ENCODE measurements at regions not wholly inside any gene's neighbourhood (a gene's known extent, or its start where the extent isn't known, plus 50 kb on each side); places are given as distances from the start of the nearest gene placed in this dataset.

DNA sequence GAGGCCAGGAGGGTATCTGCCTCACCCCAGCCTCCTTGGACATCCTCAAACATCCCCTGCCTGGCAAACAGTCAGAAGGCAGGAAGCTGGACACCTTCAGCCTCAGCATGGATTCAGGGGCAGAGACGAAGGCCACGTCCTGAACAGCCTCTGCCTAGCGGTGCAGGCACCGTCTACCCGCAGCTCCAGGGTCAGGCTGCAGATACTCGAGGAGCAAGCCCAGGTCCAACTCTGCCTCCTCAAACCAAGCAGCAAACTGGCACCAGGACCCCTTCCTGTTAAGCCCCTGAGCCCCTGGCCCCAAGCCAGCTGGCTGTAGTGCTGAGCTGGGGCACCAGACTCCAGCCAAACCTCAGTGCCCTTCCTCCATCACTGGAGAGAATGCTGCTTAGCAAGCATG is 494.7 kb downstream of the NPHP4 start:
- no peak for DNase-seq (ENCODE audit: low read depth)

DNA sequence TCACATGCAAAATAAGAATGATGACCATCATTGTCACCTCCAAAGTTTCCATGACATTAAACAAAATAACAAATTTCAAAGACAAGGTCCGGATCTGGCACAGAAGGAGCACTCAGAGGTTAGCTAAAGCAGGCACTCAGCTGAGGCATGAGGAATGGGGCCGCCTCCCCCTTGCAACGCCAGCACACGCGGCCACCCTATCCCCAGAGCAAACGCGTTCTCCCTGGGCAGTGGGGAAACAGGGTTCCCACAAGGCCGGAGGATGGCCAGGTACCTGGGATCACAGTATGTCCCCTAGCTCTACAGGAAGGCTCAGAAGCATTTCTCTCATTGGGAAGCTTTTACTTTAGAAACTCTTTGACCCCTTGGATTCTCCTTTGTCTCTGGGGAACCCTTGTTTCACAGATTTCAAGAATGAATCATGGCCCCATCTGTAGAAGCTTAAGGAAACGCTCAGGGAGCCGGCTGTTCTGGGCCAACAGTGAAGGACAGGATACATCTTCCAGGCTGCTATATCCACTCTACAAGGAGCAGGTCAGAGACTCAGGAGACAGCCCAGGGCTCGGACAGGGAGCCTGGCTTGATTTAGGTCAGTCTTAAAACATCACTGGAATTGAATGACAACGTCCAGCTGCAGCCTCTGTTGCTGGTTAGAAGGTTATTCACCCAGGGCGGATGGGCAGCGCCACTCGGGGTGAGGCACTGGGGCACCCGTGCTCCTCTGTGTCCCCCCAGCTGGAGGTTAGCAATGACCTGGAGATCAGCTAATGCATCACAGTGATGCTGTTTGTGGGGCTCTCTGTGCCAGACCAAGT is 496.4 kb downstream of the NPHP4 start:
- DNase-seq (ENCODE audit: low read depth) = no peak

DNA sequence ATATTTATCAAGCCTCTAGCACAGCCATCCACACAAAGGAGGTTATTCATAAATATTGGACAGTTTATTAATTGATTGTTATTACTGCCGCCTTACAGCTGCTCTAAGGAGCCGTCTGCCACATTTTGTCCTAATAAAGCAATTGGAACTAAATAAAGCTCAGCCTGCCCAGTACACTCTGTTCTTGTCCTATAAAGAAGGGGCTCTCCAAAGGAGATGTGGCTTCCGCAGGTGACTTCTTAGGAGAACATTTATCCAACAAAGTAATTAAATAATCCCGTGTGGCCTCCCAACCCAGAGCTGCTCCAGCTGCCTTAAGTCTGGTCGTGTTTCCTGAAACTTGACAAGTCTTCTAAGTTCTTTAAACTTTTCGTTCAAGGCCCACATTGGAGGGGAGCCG is 497.7 kb downstream of the NPHP4 start:
- no peak for DNase-seq (ENCODE audit: low read depth)

DNA sequence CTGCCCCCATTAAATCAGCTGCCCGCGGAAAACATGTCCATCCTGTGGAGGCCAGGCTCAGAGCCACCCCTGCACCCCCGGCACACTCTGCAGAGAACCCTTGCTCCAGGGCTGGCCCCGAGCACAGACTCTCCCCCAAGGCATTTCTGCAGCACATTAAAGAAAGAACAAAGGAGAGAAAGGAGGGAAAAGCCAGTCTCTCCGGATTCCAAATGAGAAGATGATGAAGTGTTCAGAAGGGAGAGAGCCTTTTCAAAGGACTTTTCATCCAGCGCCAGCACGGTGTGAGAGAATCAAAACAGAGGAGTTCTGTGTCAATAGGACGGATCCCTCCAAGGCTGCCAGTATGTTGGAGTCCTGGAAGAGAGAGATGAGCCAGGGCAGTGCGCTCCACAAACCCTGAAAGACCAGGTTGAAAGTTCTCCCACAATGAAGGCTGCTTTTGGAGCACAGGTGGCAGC is 498.3 kb downstream of the NPHP4 start:
- DNase-seq (ENCODE audit: low read depth) = no peak

DNA sequence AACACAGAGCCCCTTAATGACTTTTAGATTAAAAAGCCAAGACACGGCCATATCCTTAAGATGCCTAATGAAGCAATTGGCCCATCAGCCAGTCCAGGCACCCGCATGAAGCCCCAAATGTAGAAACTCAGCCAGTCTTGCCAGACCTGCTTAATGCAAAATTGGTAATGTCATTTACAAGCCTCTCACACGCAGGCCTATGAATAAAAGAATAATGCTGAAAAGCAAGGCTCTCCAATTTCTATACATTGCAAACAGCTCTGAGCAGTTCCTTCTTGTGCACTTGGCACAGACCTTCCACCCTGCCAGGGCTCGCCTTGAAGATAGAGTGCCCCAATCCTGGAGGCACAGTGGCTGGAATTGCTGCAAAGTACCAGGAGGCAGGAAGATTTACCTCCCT is 498.9 kb downstream of the NPHP4 start:
- no peak for DNase-seq (ENCODE audit: low read depth)

DNA sequence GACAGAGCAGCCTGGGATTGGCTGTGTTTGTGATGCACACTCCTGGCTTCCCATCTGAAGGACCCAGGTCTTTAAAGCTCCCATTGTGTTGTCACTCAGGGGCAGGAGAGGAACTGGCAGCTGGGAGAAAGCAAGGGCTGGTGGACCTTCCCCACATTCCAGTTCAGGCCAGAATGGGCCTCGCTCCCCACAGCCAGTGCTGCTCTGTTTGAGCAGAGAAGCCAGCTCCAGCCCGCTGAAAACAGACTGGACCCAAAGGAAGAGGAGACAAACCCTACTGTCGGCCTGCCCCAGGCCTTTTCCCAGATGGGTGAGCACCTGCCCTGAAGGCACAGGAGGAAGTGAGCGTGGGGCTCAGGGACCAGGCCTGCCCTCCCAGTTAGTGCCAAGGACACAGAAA is 499.4 kb downstream of the NPHP4 start:
- no peak for DNase-seq (ENCODE audit: low read depth)

DNA sequence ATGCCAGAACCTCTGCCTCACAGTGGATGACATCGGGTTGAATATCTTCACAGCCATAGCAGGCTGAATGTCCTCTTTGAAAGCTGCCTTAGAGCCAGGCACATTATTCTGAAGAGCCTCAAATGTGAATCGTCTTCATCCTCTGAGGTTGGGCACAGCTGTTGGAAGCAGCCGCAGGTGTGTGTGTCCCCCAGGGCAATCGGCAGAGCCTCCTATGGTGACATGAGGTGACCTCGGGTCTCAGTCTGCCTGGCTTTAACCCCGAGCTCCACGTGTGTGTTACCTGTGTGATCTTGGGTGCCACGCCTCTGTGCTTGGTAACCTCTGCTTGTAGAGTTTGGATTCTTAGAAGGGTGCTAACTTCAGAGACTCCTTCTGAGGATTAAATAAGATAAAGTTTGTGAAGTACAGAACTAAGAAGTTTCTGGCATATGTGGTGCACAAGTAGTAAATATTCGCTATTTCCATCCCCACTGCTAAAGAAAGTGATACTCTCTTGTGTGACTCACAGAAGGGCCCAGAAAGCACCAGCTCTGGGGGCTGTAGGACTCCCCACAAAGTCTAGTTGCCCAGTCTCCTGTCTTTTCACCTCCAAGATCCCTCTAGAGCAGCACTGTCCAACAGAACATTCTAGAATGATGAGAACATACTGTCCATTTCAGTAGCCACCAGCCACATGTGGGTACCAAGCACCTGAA is 500.9 kb downstream of the NPHP4 start:
- no peak for DNase-seq (ENCODE audit: low read depth)

DNA sequence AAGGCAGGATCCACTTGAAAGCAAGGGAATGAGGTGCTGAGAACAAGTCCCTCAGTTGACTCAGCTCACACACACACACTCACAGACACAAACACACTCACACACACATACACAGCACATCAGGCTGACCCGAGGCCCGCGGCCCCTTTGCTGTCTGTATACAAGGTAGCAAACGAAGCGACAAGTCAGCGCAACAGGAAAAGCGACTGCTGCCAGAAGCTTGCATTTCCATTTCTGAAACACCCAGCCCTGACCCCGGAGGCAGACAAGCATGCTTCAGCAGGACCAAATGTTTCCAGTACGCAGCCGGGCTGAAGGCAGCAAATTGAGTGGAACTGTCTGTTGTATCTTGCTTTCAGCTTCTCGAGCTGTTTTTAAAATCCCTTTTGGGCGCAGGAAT is 501.6 kb downstream of the NPHP4 start:
- DNase-seq (ENCODE audit: low read depth) = no peak

DNA sequence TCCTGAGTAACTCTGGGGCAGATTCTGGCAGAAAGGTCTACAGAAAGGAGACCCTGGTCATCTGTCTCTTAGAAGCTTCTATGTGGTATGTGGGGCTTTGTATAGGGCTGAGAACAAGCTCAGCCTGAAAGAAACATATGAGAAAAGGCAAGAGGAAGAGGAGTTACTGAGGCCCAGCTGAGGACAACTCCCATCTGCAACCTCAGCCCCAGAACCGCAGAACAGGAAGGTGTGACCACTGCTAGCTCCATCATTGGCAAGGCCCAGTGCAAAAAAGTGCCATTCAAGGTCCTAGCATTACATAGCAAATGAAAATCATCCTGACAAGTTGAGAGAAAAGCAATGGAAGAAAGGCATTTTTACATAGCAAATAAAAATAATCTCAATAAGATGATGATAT is 503.8 kb downstream of the NPHP4 start:
- DNase-seq (ENCODE audit: low read depth) = no peak

DNA sequence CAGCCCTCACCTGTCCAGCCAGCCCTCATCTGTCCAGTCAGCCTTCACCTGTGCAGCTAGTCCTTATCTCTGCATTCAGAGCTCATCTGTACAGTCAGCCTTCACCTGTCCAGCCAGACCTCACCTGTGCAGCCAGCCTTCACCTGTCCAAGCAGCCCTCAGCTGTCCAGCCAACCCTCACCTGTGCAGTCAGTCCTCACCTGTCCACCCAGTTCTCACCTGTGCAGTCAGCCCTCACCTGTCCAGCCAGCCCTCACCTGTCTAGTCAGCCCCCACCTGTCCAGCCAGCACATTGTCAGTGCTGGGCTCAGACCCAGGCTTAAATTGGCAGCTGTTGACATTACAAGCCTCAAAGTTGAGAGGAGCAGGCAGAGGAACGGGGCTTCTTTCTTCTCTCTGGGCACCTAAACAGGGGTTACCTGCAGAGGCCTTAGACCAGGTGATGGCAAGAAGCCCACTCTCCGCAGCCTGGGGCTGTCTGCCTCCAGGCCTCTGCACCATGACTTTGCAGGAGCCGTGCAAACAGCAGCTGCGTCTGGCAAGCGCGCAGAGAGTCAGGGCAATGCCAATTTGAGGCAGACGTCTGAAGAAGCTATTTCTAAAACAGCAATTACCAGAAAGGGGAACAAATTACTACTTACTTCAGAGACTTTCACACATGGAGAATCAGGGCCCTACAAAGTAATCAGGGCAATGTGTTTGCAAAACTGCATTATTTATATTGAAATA is 506.1 kb downstream of the NPHP4 start:
- no peak for DNase-seq (ENCODE audit: low read depth)

DNA sequence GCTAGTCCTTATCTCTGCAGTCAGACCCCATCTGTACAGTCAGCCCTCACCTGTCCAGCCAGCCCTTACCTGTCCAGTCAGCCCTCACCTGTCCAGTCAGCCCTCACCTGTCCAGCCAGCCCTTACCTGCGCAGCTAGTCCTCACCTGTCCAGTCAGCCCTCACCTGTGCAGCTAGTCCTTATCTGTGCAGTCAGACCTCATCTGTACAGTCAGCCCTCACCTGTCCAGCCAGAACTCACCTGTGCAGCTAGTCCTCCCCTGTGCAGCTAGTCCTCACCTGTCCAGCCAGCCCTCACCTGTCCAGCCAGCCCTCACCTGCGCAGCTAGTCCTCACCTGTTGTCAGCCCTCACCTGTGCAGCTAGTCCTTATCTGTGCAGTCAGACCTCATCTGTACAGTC is 506.8 kb downstream of the NPHP4 start:
- DNase-seq (ENCODE audit: low read depth) = no peak

DNA sequence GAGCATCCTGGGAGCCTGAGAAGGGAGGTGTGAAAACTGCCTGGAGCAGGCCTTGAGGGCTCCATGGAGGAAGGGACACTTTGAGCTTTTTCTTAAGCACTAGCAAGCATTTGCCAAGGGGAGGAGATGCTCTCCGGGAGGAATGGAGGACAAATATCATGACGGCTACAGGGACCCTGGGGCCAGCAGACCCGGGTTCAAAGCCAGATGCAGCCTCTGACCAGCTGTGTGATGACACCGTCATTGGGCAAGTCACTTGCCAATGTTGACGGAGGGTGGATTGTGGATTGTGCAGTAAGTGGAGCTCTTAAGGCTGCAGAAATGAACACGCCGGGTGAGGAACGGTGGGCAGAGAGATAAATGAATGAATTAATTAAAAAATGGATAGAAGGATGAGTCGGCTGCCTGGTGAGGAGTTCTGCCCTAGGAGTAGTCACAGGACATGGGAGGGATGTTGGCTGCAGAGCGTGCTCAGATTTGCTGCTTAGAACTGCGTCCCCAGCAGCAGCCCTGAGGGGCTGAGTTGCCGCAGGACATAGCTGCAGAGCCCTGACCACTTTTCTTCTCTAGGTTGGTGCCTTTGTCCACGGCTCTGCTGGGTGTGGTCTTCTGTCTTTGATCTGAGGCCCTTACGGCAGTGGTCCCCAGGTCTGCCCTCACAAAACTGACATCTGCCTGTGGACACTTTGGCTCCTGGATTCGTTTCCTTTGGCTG is 507.6 kb downstream of the NPHP4 start:
- no peak for DNase-seq (ENCODE audit: low read depth)

DNA sequence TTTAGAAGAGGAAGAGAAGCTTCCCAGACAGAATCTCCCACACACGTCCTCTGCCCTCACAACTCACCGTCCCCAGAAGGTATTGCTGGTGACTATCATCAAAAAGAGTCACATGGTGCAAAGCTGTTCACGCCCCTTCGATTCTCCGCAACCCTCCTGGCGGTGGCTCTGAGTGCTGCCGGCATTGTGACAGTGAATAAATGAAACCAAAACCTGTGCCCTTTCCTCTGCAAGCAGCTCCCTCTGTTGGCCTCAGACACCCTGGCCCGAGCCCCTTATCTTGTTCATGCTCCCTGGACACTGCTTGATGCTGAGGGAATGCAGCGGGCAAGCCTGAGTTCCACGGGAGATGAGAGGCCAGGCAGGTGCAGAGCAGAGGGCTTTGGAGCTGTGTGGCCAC is 510.3 kb downstream of the NPHP4 start:
- DNase-seq (ENCODE audit: low read depth) = no peak

DNA sequence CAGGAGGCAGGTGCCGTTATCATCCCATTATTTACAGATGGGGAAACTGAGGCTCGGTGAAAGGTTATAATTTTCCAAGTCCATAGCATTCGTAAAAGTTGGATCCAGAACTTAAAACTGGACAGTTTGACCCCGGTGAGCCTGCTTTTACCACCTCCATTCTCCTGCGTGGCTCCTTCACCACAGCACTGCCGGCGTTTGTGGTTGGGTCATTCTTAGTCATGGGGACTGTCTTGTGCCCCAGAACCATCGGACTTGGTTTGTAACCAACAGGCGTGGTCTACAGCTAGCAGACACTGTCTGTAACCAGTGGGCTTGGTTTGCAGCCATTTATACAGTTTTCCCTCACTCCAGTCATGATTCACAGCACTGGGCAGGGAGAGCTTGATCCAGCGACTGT is 511.3 kb downstream of the NPHP4 start:
- no peak for DNase-seq (ENCODE audit: low read depth)

DNA sequence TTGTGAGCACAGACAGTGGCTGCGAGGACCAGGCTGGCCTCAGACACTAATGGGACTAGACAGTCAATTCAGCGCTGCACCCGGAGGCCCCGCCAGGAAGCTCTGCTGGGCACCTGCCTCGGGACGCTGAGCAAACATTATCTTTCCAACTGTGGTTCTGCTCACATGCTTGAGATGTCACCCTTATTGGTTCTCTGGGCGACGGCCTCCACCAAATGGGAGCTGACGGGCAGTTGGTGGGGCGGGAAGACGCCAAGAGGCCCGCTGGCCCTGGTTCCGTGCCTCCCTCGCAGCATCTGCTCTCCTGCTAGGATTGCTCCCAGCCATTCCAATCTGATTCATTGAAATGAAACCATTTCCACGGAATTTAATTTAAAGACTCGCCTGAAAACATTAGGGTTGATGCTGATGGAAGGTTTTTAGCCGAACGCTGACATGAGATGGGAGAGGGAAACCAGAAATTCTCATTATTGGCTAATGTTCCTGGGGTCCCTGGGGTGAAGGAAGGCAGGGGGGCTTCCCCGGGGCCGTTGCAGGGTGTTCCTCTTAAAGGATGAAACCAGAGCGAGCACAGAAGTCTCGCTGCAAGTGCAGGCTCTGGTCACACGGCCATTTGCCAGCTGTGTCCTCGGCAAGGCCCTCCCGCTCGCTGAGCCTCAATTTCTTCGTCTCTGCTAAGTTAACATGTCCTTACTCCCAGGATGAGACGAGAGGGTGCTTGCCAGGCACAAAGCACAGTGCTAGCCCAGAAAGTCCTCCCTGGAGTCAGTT is 512.2 kb downstream of the NPHP4 start:
- DNase-seq (ENCODE audit: low read depth) = no peak

DNA sequence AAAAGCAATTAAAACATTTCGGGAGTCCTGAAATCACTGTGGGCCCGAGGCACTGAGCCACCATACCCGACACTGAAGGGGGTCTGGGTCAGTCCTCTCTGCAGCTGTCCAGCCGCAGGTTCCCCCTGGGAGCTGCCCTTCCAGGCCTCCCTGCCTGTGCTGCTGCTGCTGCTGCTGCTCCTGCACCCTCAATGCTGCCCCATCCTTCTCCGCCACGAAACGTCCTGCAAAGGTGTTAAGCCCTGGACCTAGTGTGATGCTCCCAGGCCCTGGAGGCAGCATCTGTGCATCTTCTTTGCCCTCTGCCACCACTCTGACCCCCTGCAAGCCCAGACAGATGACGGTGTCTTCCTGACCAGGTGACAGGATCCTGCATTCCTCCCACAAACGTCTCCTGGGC is 513.3 kb downstream of the NPHP4 start:
- no peak for DNase-seq (ENCODE audit: low read depth)

DNA sequence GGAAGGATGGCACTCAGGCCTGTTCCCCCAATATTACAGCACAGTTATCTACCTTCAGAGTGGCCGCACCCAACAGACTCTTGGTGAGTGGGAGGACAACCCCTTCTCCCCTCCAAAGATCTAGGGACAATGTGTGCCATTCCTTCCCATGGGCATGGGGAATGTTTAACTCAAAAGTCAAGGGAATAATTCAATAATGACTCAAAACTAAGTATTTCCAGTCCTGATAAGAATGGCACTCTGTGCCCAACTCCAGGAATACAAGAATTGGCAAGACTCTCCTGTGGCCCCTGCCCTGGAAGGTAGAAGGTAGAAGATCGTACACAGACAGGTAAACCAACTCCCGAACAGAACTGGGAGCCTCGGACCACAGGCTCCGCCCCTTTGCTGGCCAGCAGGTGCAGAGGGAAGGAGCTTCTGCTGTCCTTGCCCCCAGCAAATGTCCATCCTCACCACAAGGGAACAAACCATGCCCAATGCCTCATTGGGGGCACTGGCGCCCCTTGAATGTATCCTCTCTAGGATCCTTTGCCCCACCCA is 514.0 kb downstream of the NPHP4 start:
- no peak for DNase-seq (ENCODE audit: low read depth)

DNA sequence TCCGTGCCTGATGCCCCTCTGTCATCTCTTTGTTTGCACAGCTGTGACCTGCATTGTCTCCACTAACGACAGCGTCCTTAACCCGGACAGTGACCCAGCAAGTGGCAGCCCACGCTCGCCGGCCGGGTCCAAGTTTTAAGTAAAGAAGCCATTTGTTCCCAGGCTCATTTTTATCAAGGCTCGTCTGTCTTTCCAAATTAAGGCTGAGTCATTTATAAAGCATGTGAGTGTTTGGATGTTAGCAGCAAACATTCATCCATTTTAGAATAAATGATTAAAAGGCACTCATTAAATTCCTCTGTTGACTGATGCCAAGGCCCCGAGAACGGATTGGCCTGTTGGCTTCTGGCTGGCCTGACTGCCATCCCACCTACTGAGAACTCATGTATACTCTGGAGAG is 514.5 kb downstream of the NPHP4 start:
- DNase-seq (ENCODE audit: low read depth) = no peak

DNA sequence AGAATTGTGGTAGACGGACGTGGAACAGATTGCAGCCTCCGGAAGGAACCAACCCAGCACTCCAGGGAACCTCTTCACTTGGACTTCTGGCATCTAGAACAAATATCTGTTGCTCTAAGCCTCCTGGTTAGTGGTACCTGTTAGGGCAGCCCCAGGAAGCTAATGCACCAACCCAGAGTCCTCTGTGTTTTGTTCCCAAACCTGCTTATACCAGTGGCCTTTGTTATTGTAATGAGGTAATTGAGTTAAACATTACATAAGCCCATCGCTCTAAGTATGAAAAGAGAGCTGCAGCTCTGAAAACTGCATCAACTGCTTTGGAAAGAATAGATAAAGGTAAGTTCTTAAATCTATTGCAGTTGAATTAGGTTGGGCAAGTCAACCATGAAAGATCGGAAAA is 516.7 kb downstream of the NPHP4 start:
- DNase-seq (ENCODE audit: low read depth) = no peak

DNA sequence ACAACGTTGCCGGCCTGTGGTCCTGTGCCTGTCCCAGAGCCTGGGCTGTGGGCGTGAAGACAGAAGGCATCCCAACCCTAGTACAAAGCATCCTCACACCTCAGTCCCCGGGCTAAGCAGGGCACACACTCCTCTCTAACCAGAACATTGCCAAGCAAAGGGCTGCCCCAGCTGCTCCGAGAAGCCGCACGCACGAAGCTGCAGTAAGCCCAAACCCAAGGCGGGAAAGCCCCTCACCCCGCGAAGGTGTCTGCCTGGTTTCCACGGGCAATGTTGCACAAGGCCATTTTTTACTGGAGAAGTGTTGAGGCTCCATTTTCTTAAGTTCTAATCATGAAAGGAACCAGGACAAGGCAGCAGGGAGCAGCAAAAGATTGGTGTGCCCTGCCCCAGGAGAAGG is 519.0 kb downstream of the NPHP4 start:
- no peak for DNase-seq (ENCODE audit: low read depth)

DNA sequence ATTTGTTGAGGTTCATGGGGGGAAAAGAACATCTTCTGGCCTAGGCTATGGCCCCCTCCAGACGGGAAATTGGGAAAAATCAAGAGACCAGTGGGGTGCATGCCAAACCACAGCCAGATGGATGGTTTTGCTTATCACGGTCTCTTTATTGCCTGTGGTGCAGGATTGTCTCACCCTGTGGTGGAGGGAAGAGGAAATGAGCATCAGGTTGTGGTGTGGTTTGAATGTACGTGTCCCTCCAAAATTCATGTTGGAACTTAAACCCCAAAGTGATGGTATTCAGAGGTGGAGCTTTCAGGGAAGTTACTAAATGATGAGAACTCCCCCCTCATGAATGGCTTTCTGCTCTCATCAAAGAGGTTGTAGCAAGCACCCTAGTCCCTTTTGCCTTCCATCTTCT is 525.7 kb downstream of the NPHP4 start:
- no peak for DNase-seq (ENCODE audit: low read depth)

Data from ELR (cell line).